Activated B cell treated with CpG ODN at 0.5 μM for 24 hours (primary cell): ENCODE measurements at regions not wholly inside any gene's neighbourhood (a gene's known extent, or its start where the extent isn't known, plus 50 kb on each side); places are given as distances from the start of the nearest gene placed in this dataset.
"Not testable (repeated sequence)": the region's sequence is repeated elsewhere in the genome, so short reads cannot be mapped to it uniquely, and the experiment has no call there.

Experiments used
- ATAC-seq: fragments of 200-7000 bp; cut with Tn5 transposase; one replicate; pipeline ENCODE4 v1.10.0; 2021; ENCODE audit warnings: low read depth, mild to moderate bottlenecking, moderate library complexity
- CTCF ChIA-PET: fragments of 350-600 bp; sonication (Branson Sonifier 250); formaldehyde crosslinking; loops from one replicate; lab custom pipeline; 2021; ENCODE audit warnings: antibody characterized with exemption; lab: Charles Lee
- POLR2A ChIA-PET: fragments of 350-600 bp; sonication (Branson Sonifier 250); formaldehyde crosslinking; loops from one replicate; lab custom pipeline; 2021; ENCODE audit warnings: antibody characterized with exemption; lab: Charles Lee
- DNase-seq: peaks from one replicate; pipeline ENCODE4 v3.0.0; 2022
- H3K27ac Mint-ChIP-seq: one replicate; pipeline ENCODE4 v1.8.0; 2020; ENCODE audit warnings: mixed read lengths
- H3K27me3 Mint-ChIP-seq: one replicate; pipeline ENCODE4 v1.8.0; 2021; ENCODE audit warnings: mixed read lengths
- H3K36me3 Mint-ChIP-seq: one replicate; pipeline ENCODE4 v1.8.0; 2021; ENCODE audit warnings: low read depth, mixed read lengths
- H3K4me1 Mint-ChIP-seq: one replicate; pipeline ENCODE4 v1.8.0; 2021; ENCODE audit warnings: mixed read lengths
- H3K4me3 Mint-ChIP-seq: one replicate; pipeline ENCODE4 v1.8.0; 2020; ENCODE audit warnings: mild to moderate bottlenecking, mixed read lengths
- H3K9me3 Mint-ChIP-seq: one replicate; pipeline ENCODE4 v1.8.0; 2020; ENCODE audit warnings: mixed read lengths
- intact Hi-C: fragments of 100-400 bp; cut with micrococcal nuclease; formaldehyde crosslinking; loops from one replicate; pipeline ENCODE4 v1.15.1; 2024
- TF ChIP-seq, protein P1 (sequence below): fragments of 200-600 bp; IDR thresholded peaks from one replicate; pipeline ENCODE4 v1.8.0; 2022; ENCODE audit warnings: antibody characterized with exemption, mild to moderate bottlenecking

DNA sequence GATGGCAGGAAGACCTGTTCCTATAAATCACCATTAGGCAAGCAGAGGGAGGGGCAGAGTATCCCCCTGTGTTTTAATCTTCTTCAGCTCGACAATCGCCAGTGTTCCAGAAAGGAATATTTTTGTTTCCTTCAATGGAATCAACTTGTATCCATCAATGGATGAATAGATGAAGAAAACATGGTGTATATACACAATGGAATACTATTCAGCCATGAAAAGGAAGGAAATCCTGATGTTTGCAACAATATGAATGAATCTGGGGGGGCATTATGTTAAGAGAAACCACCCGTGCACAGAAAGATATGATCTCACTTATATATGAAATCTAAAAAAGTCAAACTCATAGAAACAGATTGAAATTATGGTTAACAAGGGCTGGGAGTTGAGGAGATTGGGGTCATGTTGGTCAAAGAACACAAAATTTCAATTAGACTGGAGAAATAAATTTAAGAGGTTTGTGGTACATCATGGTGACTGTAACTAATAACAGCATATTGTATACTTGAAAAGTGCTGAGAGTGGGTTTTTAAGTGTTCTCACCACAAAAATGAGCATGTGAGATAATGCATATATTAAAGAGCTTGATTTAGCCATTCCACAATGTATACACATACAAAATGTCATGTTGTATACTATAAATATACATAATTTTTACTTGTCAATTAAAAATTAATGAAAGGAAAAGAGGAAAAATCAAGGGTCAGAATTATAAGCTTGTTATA lies 64.2 kb upstream of the ITGA11 start:
- no peak for DNase-seq
- ChIA-PET CTCF (no interaction called here), POLR2A (no interaction called here)
- no peaks in the 10 kb centered on the region for H3K9me3 Mint-ChIP-seq
- no peaks in the 10 kb centered on the region for H3K4me1 Mint-ChIP-seq
- H3K27me3 Mint-ChIP-seq, result peaks cover 12% of the 10 kb centered on the region
- no peak for ATAC-seq
- no peak overlapping the region for H3K27ac Mint-ChIP-seq
- no peak overlapping the region for H3K4me3 Mint-ChIP-seq
- H3K36me3 Mint-ChIP-seq, result no peaks in the 10 kb centered on the region
- TF ChIP-seq, protein P1, sequence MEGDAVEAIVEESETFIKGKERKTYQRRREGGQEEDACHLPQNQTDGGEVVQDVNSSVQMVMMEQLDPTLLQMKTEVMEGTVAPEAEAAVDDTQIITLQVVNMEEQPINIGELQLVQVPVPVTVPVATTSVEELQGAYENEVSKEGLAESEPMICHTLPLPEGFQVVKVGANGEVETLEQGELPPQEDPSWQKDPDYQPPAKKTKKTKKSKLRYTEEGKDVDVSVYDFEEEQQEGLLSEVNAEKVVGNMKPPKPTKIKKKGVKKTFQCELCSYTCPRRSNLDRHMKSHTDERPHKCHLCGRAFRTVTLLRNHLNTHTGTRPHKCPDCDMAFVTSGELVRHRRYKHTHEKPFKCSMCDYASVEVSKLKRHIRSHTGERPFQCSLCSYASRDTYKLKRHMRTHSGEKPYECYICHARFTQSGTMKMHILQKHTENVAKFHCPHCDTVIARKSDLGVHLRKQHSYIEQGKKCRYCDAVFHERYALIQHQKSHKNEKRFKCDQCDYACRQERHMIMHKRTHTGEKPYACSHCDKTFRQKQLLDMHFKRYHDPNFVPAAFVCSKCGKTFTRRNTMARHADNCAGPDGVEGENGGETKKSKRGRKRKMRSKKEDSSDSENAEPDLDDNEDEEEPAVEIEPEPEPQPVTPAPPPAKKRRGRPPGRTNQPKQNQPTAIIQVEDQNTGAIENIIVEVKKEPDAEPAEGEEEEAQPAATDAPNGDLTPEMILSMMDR, result no peak
- intact Hi-C loops, result no loop called here

DNA sequence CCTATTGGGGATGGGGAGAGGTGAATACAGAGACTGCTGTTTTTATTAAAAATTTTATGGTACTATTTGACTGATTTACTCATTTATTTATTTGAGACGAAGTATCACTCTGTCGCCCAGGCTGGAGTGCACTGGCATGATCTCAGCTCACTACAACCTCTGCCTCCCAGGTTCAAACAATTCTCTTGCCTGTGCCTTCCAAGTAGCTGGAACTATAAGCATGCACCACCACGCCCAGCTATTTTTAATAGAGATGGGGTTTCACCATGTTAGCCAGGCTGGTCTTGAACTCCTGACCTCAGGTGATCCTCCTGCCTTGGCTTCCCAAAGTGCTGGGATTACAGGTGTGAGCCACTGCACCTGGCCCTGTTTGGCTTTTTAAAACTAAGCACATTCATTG lies 64.8 kb upstream of the ITGA11 start:
- intact Hi-C loops, H3K9me3 Mint-ChIP-seq, ATAC-seq, H3K4me1 Mint-ChIP-seq, DNase-seq, CTCF ChIA-PET, H3K27ac Mint-ChIP-seq, H3K36me3 Mint-ChIP-seq, H3K4me3 Mint-ChIP-seq, POLR2A ChIA-PET, H3K27me3 Mint-ChIP-seq: not testable (repeated sequence)

- H3K27me3 Mint-ChIP-seq, result peaks cover 9% of the 10 kb centered on the region
- no peak overlapping the region for H3K27ac Mint-ChIP-seq
- H3K9me3 Mint-ChIP-seq, result no peaks in the 10 kb centered on the region
- TF ChIP-seq, protein P1, result no peak
- CTCF ChIA-PET, result no interaction called here
- no peaks in the 10 kb centered on the region for H3K36me3 Mint-ChIP-seq
- POLR2A ChIA-PET, result no interaction called here
- intact Hi-C loops, result no loop called here
- no peak overlapping the region for H3K4me3 Mint-ChIP-seq
- H3K4me1 Mint-ChIP-seq, result no peaks in the 10 kb centered on the region
- ATAC-seq (no peak), DNase-seq (no peak)
Observed at GRCh38 chr15:68497206-68497910, 65.4 kb upstream of the ITGA11 start.

DNA sequence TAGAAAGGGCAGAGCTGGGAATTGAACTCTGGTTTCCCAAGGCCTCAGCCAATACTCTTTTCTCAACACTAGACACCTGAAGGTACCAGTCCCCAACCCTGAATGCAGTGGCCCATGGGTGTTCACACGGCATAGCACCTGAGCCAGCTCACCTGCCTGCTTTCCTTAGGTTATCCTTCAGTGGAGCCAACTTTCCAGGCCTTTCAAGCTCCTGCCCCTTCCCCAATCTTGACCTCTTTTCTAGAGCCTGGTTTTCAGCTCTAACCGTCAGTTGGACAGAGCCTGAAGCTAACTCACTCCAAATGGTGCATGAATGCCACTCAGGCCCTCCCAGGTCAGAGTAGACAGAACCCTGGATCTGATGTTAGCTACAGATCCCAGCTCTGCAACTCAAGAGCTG lies 66.1 kb upstream of the ITGA11 start:
- POLR2A ChIA-PET, result no interaction called here
- CTCF ChIA-PET, result no interaction called here
- intact Hi-C loops, result no loop called here
- TF ChIP-seq, protein P1, result no peak
- DNase-seq (no peak), ATAC-seq (no peak)
- Mint-ChIP-seq H3K27me3 (peaks cover 5% of the 10 kb centered on the region), H3K4me1 (no peaks in the 10 kb centered on the region), H3K36me3 (no peaks in the 10 kb centered on the region), H3K9me3 (no peaks in the 10 kb centered on the region), H3K27ac (no peak overlapping the region), H3K4me3 (no peak overlapping the region)

DNA sequence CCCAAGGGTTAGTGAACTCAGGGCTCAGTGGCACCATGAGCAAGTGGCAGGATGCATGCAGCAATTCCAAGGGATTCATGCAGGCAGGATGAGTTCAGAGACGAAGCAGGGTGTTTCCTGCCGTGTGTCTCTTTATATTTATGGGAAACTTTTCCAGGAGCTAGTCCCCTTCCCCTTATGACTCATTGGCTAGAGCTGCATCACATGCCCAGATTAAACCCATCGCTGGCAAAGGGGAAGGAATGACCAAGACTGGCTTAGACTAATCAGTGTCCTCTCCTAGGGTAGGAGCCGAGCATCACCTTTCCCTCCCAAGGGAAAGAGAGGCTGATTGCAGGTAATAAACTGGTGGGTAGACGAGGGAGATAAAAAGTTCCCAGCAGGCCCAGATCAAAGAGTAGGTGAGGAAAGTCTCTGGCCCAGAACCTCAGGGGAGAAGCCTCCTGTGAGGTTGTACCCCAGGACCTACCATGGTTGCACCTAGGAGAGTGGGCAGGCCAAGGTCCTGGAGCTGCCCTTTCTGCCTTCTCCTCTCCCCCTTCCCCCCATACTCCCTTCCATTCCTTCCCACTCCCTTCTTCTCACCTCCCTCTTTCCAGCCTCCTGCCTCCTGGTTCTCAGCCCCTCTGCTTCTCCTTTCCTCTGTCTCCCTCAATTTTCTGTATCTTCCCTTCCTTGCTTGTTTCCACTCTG lies 67.8 kb upstream of the ITGA11 start:
- no peaks in the 10 kb centered on the region for H3K4me1 Mint-ChIP-seq
- TF ChIP-seq, protein P1, result no peak
- H3K9me3 Mint-ChIP-seq, result no peaks in the 10 kb centered on the region
- DNase-seq, result no peak
- no peak overlapping the region for H3K4me3 Mint-ChIP-seq
- no peak for ATAC-seq
- no peaks in the 10 kb centered on the region for H3K36me3 Mint-ChIP-seq
- POLR2A ChIA-PET, result no interaction called here
- H3K27me3 Mint-ChIP-seq, result peaks cover 1% of the 10 kb centered on the region
- CTCF ChIA-PET, result no interaction called here
- intact Hi-C loops, result no loop called here
- H3K27ac Mint-ChIP-seq, result no peak overlapping the region
